DMS153 treated with DMSO at 0.1 percent for 48 hours (cell line): ENCODE measurements at regions not wholly inside any gene's neighbourhood (a gene's known extent, or its start where the extent isn't known, plus 50 kb on each side); places are given as distances from the start of the nearest gene placed in this dataset.

Experiments
- DNase-seq: peaks from one replicate; lab custom pipeline; 2025; ENCODE audit not compliant: unreplicated experiment; lab: John Stamatoyannopoulos, UW

GRCh38 chr18:26745288-26746181 is 120.0 kb downstream of the AQP4 start:
- peak; percentile 17 for DNase-seq

GRCh38 chr18:26741758-26742157 is 123.7 kb downstream of the AQP4 start:
- no peak for DNase-seq

- no peak for DNase-seq
Observed at GRCh38 chr18:26741048-26741447, 124.5 kb downstream of the AQP4 start.

- DNase-seq: no peak
Observed at GRCh38 chr18:26740396-26740795, 125.1 kb downstream of the AQP4 start.

- no peak for DNase-seq
Observed at GRCh38 chr18:26738706-26739105, 126.8 kb downstream of the AQP4 start.

GRCh38 chr18:26736301-26736700 is 129.2 kb downstream of the AQP4 start:
- DNase-seq: no peak

- no peak for DNase-seq
Observed at GRCh38 chr18:26734760-26735159, 130.7 kb downstream of the AQP4 start.

GRCh38 chr18:26729449-26729848 is 136.1 kb downstream of the AQP4 start:
- no peak for DNase-seq

- DNase-seq: no peak
Observed at GRCh38 chr18:26729008-26729407, 136.5 kb downstream of the AQP4 start.

GRCh38 chr18:26723981-26724380 is 141.5 kb downstream of the AQP4 start:
- no peak for DNase-seq

- DNase-seq: no peak
Observed at GRCh38 chr18:26722565-26722931, 143.0 kb downstream of the AQP4 start.

GRCh38 chr18:26721854-26722564 is 143.5 kb downstream of the AQP4 start:
- DNase-seq: no peak

GRCh38 chr18:26719896-26720295 is 145.6 kb downstream of the AQP4 start:
- DNase-seq: no peak

GRCh38 chr18:26717123-26717719 is 148.3 kb downstream of the AQP4 start:
- no peak for DNase-seq

- DNase-seq: no peak
Observed at GRCh38 chr18:26714739-26715138, 150.8 kb downstream of the AQP4 start.

GRCh38 chr18:26711756-26712155 is 153.8 kb downstream of the AQP4 start:
- no peak for DNase-seq

- no peak for DNase-seq
Observed at GRCh38 chr18:26710470-26711096, 154.9 kb downstream of the AQP4 start.

GRCh38 chr18:26709897-26710296 is 155.6 kb downstream of the AQP4 start:
- no peak for DNase-seq

GRCh38 chr18:26708806-26709716 is 156.4 kb downstream of the AQP4 start:
- no peak for DNase-seq

GRCh38 chr18:26706911-26707351 is 158.6 kb downstream of the AQP4 start:
- no peak for DNase-seq
